HK-2 (cell line): ENCODE measurements at regions not wholly inside any gene's neighbourhood (a gene's known extent, or its start where the extent isn't known, plus 50 kb on each side); places are given as distances from the start of the nearest gene placed in this dataset.
"Not testable (repeated sequence)": the region's sequence is repeated elsewhere in the genome, so short reads cannot be mapped to it uniquely, and the experiment has no call there.

Experiments used
- DNase-seq: peaks from one replicate; pipeline ENCODE4 v3.0.0-alpha.2; 2018; ENCODE audit not compliant: unreplicated experiment

GRCh38 chr2:60247471-60247870 lies 306.0 kb downstream of the BCL11A start:
- DNase-seq = no peak

- no peak for DNase-seq
These were observed 306.9 kb downstream of the BCL11A start for GRCh38 chr2:60246583-60246982.

- DNase-seq = no peak
These were observed 319.0 kb downstream of the BCL11A start for GRCh38 chr2:60234274-60234986.

GRCh38 chr2:60230596-60230995 lies 322.9 kb downstream of the BCL11A start:
- no peak for DNase-seq

GRCh38 chr2:60230037-60230436 lies 323.4 kb downstream of the BCL11A start:
- DNase-seq = no peak

- DNase-seq = no peak
These were observed 326.5 kb downstream of the BCL11A start for GRCh38 chr2:60226943-60227342.

GRCh38 chr2:60226191-60226590 lies 327.3 kb downstream of the BCL11A start:
- DNase-seq = no peak

- no peak for DNase-seq
These were observed 329.6 kb downstream of the BCL11A start for GRCh38 chr2:60223859-60224258.

GRCh38 chr2:60221098-60221497 lies 332.4 kb downstream of the BCL11A start:
- no peak for DNase-seq

- no peak for DNase-seq
These were observed 333.9 kb downstream of the BCL11A start for GRCh38 chr2:60219536-60219935.

- DNase-seq = no peak
These were observed 336.9 kb downstream of the BCL11A start for GRCh38 chr2:60216452-60216995.

GRCh38 chr2:60215386-60215901 lies 338.0 kb downstream of the BCL11A start:
- DNase-seq = no peak

- no peak for DNase-seq
These were observed 338.9 kb downstream of the BCL11A start for GRCh38 chr2:60214626-60214875.

- no peak for DNase-seq
These were observed 339.4 kb downstream of the BCL11A start for GRCh38 chr2:60213865-60214625.

- no peak for DNase-seq
These were observed 341.1 kb downstream of the BCL11A start for GRCh38 chr2:60212181-60212945.

- not testable (repeated sequence) for DNase-seq
These were observed 364.4 kb downstream of the BCL11A start for GRCh38 chr2:60189006-60189405.

- DNase-seq = no peak
These were observed 378.2 kb downstream of the BCL11A start for GRCh38 chr2:60175290-60175689.

GRCh38 chr2:60174146-60174545 lies 379.3 kb downstream of the BCL11A start:
- DNase-seq = no peak

- no peak for DNase-seq
These were observed 380.7 kb downstream of the BCL11A start for GRCh38 chr2:60172801-60173200.

GRCh38 chr2:60170272-60170671 lies 383.2 kb downstream of the BCL11A start:
- DNase-seq = no peak

- no peak for DNase-seq
These were observed 385.2 kb downstream of the BCL11A start for GRCh38 chr2:60168247-60168646.

GRCh38 chr2:60167089-60167488 lies 386.4 kb downstream of the BCL11A start:
- no peak for DNase-seq
